Activated B cell treated with CpG ODN at 0.5 μM for 24 hours (primary cell): ENCODE measurements at regions not wholly inside any gene's neighbourhood (a gene's known extent, or its start where the extent isn't known, plus 50 kb on each side); places are given as distances from the start of the nearest gene placed in this dataset.

Experiments used
- ATAC-seq: fragments of 200-7000 bp; cut with Tn5 transposase; one replicate; pipeline ENCODE4 v1.10.0; 2021; ENCODE audit warnings: low read depth, mild to moderate bottlenecking, moderate library complexity
- CTCF ChIA-PET: fragments of 350-600 bp; sonication (Branson Sonifier 250); formaldehyde crosslinking; loops from one replicate; lab custom pipeline; 2021; ENCODE audit warnings: antibody characterized with exemption; lab: Charles Lee
- POLR2A ChIA-PET: fragments of 350-600 bp; sonication (Branson Sonifier 250); formaldehyde crosslinking; loops from one replicate; lab custom pipeline; 2021; ENCODE audit warnings: antibody characterized with exemption; lab: Charles Lee
- DNase-seq: peaks from one replicate; pipeline ENCODE4 v3.0.0; 2022
- H3K27ac Mint-ChIP-seq: one replicate; pipeline ENCODE4 v1.8.0; 2020; ENCODE audit warnings: mixed read lengths
- H3K27me3 Mint-ChIP-seq: one replicate; pipeline ENCODE4 v1.8.0; 2021; ENCODE audit warnings: mixed read lengths
- H3K36me3 Mint-ChIP-seq: one replicate; pipeline ENCODE4 v1.8.0; 2021; ENCODE audit warnings: low read depth, mixed read lengths
- H3K4me1 Mint-ChIP-seq: one replicate; pipeline ENCODE4 v1.8.0; 2021; ENCODE audit warnings: mixed read lengths
- H3K4me3 Mint-ChIP-seq: one replicate; pipeline ENCODE4 v1.8.0; 2020; ENCODE audit warnings: mild to moderate bottlenecking, mixed read lengths
- H3K9me3 Mint-ChIP-seq: one replicate; pipeline ENCODE4 v1.8.0; 2020; ENCODE audit warnings: mixed read lengths
- CTCF ChIP-seq: fragments of 200-600 bp; IDR thresholded peaks from one replicate; pipeline ENCODE4 v1.8.0; 2022; ENCODE audit warnings: antibody characterized with exemption, mild to moderate bottlenecking
- intact Hi-C: fragments of 100-400 bp; cut with micrococcal nuclease; formaldehyde crosslinking; loops from one replicate; pipeline ENCODE4 v1.15.1; 2024

GRCh38 chr11:100545970-100546369 is 141.1 kb upstream of the ARHGAP42 start:
- no peak for DNase-seq
- intact Hi-C loops = no loop called here
- no peak for ATAC-seq
- ChIA-PET POLR2A (no interaction called here), CTCF (no interaction called here)
- Mint-ChIP-seq H3K36me3 (no peaks in the 10 kb centered on the region), H3K27ac (no peak overlapping the region), H3K27me3 (no peaks in the 10 kb centered on the region), H3K4me3 (no peak overlapping the region), H3K4me1 (no peaks in the 10 kb centered on the region), H3K9me3 (no peaks in the 10 kb centered on the region)
- no peak for TF ChIP-seq CTCF

- ChIA-PET POLR2A (no interaction called here), CTCF (no interaction called here)
- TF ChIP-seq CTCF = no peak
- Mint-ChIP-seq H3K27me3 (no peaks in the 10 kb centered on the region), H3K36me3 (no peaks in the 10 kb centered on the region), H3K4me1 (no peaks in the 10 kb centered on the region), H3K27ac (no peak overlapping the region), H3K9me3 (no peaks in the 10 kb centered on the region), H3K4me3 (no peak overlapping the region)
- DNase-seq (no peak), ATAC-seq (no peak)
- intact Hi-C loops = no loop called here
These were observed 140.4 kb upstream of the ARHGAP42 start for GRCh38 chr11:100546714-100547113.

- no peak for ATAC-seq
- H3K4me3 Mint-ChIP-seq = no peak overlapping the region
These were observed 136.8 kb upstream of the ARHGAP42 start for GRCh38 chr11:100550298-100550697.

GRCh38 chr11:100550912-100551632 is 136.0 kb upstream of the ARHGAP42 start:
- Mint-ChIP-seq H3K4me1 (no peaks in the 10 kb centered on the region), H3K27ac (no peak overlapping the region), H3K36me3 (no peaks in the 10 kb centered on the region), H3K4me3 (no peak overlapping the region), H3K27me3 (no peaks in the 10 kb centered on the region), H3K9me3 (no peaks in the 10 kb centered on the region)
- intact Hi-C loops = no loop called here
- TF ChIP-seq CTCF = no peak
- DNase-seq (no peak), ATAC-seq (no peak)
- CTCF ChIA-PET = no interaction called here
- POLR2A ChIA-PET = no interaction called here

More at GRCh38 chr11:100550298-100550697, 136.8 kb upstream of the ARHGAP42 start:
- ChIA-PET CTCF (no interaction called here), POLR2A (no interaction called here)
- no peak for DNase-seq
- Mint-ChIP-seq H3K36me3 (no peaks in the 10 kb centered on the region), H3K4me1 (no peaks in the 10 kb centered on the region), H3K9me3 (no peaks in the 10 kb centered on the region), H3K27me3 (no peaks in the 10 kb centered on the region), H3K27ac (no peak overlapping the region)
- no peak for TF ChIP-seq CTCF
- intact Hi-C loops = no loop called here

GRCh38 chr11:100555931-100556330 is 131.2 kb upstream of the ARHGAP42 start:
- no peak overlapping the region for H3K4me3 Mint-ChIP-seq
- H3K27me3 Mint-ChIP-seq = no peaks in the 10 kb centered on the region
- ATAC-seq (no peak), DNase-seq (no peak)
- ChIA-PET CTCF (no interaction called here), POLR2A (no interaction called here)
- no peak overlapping the region for H3K27ac Mint-ChIP-seq
- intact Hi-C loops = no loop called here
- H3K36me3 Mint-ChIP-seq = no peaks in the 10 kb centered on the region
- H3K4me1 Mint-ChIP-seq = no peaks in the 10 kb centered on the region
- TF ChIP-seq CTCF = no peak
- no peaks in the 10 kb centered on the region for H3K9me3 Mint-ChIP-seq
